IPS-NIHi11 (cell line): ENCODE measurements at regions not wholly inside any gene's neighbourhood (a gene's known extent, or its start where the extent isn't known, plus 50 kb on each side); places are given as distances from the start of the nearest gene placed in this dataset.
A peak's percentile ranks its signal among the peaks of the same experiment; 100 is the strongest.

Experiments
- DNase-seq: peaks from one replicate; pipeline ENCODE4 v3.0.0; 2012; ENCODE audit warnings: mixed read lengths, low spot score

- peak; percentile 49 for DNase-seq
These were observed 106.4 kb downstream of the ARF6 start for GRCh38 chr14:49999146-49999761.

- no peak for DNase-seq
These were observed 107.0 kb downstream of the ARF6 start for GRCh38 chr14:49999826-50000379.

DNA sequence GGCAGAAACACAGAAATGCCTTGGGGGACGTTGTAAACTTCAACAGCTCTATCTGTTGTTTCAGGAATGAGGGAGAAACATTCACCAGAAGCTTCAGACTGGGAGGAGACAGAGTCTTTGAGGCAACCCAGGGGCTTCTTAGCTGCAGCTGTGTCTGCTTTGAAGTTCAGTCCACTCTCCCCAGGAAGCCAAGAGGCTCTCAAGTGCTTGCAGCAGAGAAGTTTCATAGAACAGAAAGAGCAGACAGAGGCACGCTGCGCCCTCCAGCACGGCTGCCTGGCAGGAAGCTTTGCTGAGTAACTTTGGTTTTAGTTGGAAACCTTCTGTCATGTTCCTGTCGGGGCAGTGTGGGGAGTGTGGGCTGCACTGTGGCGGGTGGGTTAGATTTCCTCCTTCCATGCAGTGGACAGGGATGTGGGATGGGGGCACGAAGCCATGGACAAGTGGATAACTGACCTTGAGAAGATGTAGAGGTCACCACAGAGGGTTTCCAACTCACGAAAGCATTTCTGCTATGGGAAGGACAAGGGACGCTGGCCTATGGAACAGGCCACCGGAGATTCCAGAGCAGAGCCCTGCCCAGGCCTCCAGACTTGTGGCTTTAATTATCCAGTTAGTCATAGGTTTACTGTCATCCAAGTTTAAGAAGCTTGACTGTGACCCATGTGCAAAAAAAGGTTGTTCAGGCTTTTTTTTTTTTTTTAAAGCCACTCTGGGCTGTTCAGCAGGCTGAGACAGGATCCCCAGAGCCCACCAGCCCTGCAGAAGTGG, 107.7 kb downstream of the ARF6 start:
- peak; percentile 25 for DNase-seq

- peak; percentile 58 for DNase-seq
These were observed 108.5 kb downstream of the ARF6 start for GRCh38 chr14:50001151-50001998.

- no peak for DNase-seq
These were observed 109.4 kb downstream of the ARF6 start for GRCh38 chr14:50001999-50002925.

- no peak for DNase-seq
These were observed 110.0 kb downstream of the ARF6 start for GRCh38 chr14:50002926-50003212.

GRCh38 chr14:50003213-50004021, 110.5 kb downstream of the ARF6 start:
- peak; percentile 58 for DNase-seq

- no peak for DNase-seq
These were observed 110.2 kb downstream of the VCPKMT start for GRCh38 chr14:50006141-50006540.

- DNase-seq: peak; percentile 29
These were observed 109.1 kb downstream of the VCPKMT start for GRCh38 chr14:50007123-50007903.

DNA sequence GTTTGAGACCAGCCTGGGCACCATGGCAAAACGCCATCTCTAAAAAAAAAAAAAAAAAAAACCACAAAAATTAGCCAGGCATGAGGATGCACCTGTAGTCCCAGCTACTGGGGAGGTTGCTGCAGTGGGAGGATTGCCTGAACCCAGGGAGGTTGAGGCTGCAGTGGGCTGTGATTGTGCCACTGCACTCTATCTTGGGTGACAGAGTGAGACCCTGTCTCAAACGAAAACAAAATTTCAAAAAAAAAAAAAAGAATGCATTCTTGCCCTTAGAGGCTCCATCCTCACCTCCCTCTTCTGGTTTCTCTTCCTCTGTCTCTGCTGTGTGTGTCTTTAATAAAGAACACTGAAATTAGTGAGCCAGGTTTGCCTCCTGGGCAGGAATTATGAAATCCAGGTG, 107.8 kb downstream of the VCPKMT start:
- DNase-seq: no peak

DNA sequence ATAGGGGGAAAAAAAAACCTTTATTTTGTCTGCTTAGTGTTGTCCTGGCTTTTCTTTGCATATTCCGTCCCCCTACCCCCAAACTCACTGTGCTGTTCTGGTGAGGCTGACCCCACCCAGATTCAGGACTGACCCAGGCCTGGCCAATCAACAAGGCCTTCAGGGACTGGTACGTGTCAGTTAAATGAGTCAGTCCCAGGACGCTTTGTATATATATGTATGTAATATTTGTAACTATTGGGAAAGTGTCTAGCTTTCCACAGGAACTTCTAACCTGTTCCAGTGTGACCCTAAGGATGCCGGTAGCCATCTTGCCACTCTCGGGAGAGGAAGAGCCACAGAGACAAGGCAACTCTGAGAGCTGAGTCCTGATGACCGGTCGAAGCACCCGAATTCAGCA, 107.4 kb downstream of the VCPKMT start:
- no peak for DNase-seq

DNA sequence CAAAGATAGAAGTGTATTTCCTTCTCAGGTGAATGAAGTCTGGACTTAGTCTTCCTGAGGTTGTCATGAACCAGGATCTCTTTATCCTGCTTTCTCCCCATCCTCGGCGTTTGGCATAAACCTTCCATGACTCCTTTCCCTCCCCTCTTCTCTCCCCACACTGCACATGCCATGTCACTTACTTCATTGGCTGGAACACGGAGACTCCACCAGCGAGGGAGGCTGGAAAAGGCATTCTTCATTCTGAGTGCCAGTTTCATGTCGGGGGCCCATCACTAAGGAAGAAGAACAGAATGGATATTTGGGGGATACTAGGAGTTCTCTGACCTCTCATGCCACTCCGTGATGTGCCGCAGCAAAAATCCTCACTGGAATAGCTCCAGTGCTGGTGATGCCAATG, 105.6 kb downstream of the VCPKMT start:
- DNase-seq: no peak

- no peak for DNase-seq
These were observed 105.1 kb downstream of the VCPKMT start for GRCh38 chr14:50011242-50011641.

DNA sequence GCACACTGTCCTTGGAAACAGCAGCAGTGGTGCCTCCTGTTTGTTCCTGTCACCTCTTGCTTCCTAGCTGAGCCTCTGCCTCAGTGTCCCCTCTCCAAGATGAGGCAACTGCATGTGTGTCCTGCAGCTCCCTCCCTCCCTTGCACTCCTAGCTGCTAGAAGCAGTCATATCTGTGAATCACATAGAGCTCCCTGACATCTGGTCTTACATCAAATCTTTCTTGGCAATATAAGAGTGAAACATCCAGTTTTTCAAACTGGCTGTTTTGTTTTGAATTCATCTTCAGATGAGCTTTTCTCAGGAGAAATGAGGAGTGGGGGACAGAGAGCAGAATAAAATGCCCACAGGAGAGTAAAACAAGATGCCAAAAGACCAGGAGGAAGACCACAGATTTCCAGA, 103.7 kb downstream of the VCPKMT start:
- DNase-seq: no peak

DNA sequence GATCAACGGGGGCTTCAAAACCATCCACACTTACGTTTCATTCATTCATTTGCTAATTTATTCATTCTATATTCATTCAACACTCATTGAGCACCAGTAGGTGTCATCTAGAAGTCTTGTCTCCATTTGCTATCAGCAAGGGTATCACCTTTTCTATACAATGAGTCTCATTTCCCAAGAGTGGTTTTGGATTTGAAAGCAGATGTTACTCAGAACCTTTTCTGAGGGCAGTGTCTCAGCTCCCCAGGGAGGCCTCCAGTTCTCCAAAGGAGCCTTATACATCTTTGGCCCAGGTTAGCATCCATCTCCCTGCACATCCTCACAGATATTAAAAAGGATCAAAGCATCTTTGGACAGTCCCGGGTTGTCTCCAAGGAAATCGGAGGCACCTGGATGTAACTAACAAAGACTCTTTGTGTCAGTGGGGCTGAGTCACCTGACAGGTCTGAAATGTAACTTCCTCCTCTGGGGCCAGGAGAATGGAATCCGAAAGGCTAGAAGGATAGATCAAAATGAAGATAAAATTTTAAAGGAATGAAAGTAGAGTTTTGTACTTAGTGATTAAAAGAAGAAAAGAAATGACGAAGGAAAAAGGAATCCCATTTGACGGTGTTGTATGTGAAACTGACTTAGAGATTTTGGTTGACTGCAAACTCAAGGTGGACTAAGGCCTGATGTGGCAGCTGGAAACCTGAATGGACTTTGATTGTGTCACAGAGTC, 103.0 kb downstream of the VCPKMT start:
- DNase-seq: no peak

DNA sequence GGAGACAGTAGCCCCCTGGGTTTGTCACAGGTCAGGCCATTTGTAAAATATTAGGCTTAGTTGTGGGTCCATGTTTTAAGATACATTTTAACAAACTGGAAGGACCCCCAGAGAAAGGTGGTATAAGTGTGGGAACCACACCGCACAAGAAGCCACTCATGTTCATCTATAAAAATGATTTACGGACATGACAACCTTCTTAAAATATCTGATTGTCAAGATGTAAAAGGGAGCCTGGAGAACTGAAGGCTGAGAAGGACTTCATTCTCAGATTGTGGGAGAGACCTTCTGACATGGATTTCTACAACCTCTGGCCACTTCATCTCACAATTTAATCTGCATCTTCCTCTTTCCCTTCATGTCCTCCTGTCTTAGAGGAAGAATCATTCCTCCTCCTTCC, 102.4 kb downstream of the VCPKMT start:
- DNase-seq: no peak

GRCh38 chr14:50014809-50015430, 101.5 kb downstream of the VCPKMT start:
- DNase-seq: no peak

GRCh38 chr14:50015716-50016115, 100.7 kb downstream of the VCPKMT start:
- no peak for DNase-seq
